H1 (cell line): ENCODE measurements at regions not wholly inside any gene's neighbourhood (a gene's known extent, or its start where the extent isn't known, plus 50 kb on each side); places are given as distances from the start of the nearest gene placed in this dataset.

ENCODE experiments used
- CTCF ChIA-PET: fragments of 300-600 bp; sonication (Branson Sonifier 250); formaldehyde crosslinking; loops from one replicate; lab custom pipeline; 2021; ENCODE audit not compliant: partially characterized antibody; lab: Charles Lee
- POLR2A ChIA-PET: fragments of 300-600 bp; sonication (Branson Sonifier 250); formaldehyde crosslinking; loops from one replicate; lab custom pipeline; 2021; ENCODE audit warnings: inconsistent platforms; ENCODE audit not compliant: partially characterized antibody; lab: Charles Lee
- DNase-seq, 2 experiments: peaks; one replicate each; pipeline versions ENCODE4 v3.0.0 to v3.0.0-alpha.2; 2010 to 2022; ENCODE audit warnings: low spot score in 2 of 2, low read depth in 1 of 2, mixed read lengths in 1 of 2
- FAIRE-seq: peaks from 2 replicates; lab custom pipeline; 2011; peaks lifted over from hg19 to GRCh38; lab: Jason Lieb, UNC
- H2AFZ ChIP-seq: 2 replicates; pipeline ENCODE4 v1.8.1; 2012; ENCODE audit warnings: low read length, inconsistent platforms
- H2AK5ac ChIP-seq: 2 replicates; pipeline ENCODE4 v1.6.1; 2013; ENCODE audit warnings: low read depth, low read length
- H2BK120ac ChIP-seq: replicated peaks from 2 replicates; pipeline ENCODE3; 2013; ENCODE audit warnings: low read depth, low read length, inconsistent platforms
- H2BK12ac ChIP-seq: 2 replicates; pipeline ENCODE4 v1.6.1; 2013; ENCODE audit warnings: low read depth, low read length
- H2BK15ac ChIP-seq: 2 replicates; pipeline ENCODE4 v1.6.1; 2013; ENCODE audit warnings: low read length
- H2BK20ac ChIP-seq: 2 replicates; pipeline ENCODE4 v1.6.1; 2013; ENCODE audit warnings: low read length
- H2BK5ac ChIP-seq: 2 replicates; pipeline ENCODE4 v1.6.1; 2013; ENCODE audit warnings: low read depth, low read length
- H3K14ac ChIP-seq: 2 replicates; pipeline ENCODE4 v1.6.1; 2013; ENCODE audit warnings: inconsistent platforms; ENCODE audit not compliant: insufficient read length
- H3K18ac ChIP-seq: 2 replicates; pipeline ENCODE4 v1.6.1; 2013; ENCODE audit warnings: low read length; ENCODE audit errors: extremely low read depth
- H3K23ac ChIP-seq: 2 replicates; pipeline ENCODE4 v1.6.1; 2013; ENCODE audit warnings: inconsistent platforms; ENCODE audit not compliant: insufficient read length
- H3K23me2 ChIP-seq: 2 replicates; pipeline ENCODE4 v1.6.1; 2013; ENCODE audit warnings: low read depth, low read length
- H3K27ac ChIP-seq: 2 replicates; pipeline ENCODE4 v1.6.1; 2011; ENCODE audit warnings: low read depth, low read length, inconsistent platforms
- H3K27me3 ChIP-seq, 4 experiments: replicated peaks in 1 of 4; 1 replicate in 1 of 4; 2 replicates in 3 of 4; pipeline versions ENCODE4 v1.6.1 to v1.8.1; 2011 to 2013; ENCODE audit warnings: low read length in 3 of 4, mild to moderate bottlenecking in 3 of 4, inconsistent platforms in 2 of 4, mixed read lengths in 2 of 4, moderate library complexity in 1 of 4; ENCODE audit not compliant: control insufficient read depth in 3 of 4, insufficient read depth in 3 of 4; ENCODE audit errors: extremely low read depth in 1 of 4
- H3K36me3 ChIP-seq, 4 experiments: 2 replicates each; pipeline versions ENCODE4 v1.6.1 to v1.8.1; 2011 to 2013; ENCODE audit warnings: mild to moderate bottlenecking in 4 of 4, low read length in 3 of 4, moderate library complexity in 2 of 4, control low read depth in 1 of 4, inconsistent platforms in 1 of 4; ENCODE audit not compliant: insufficient read depth in 4 of 4, control insufficient read depth in 2 of 4
- H3K4ac ChIP-seq: replicated peaks from 2 replicates; pipeline ENCODE3; 2013; ENCODE audit warnings: low read length, low read depth, mixed read lengths, inconsistent platforms; ENCODE audit not compliant: insufficient read length
- H3K4me1 ChIP-seq, 4 experiments: replicated peaks in 1 of 4; 1 replicate in 1 of 4; 2 replicates in 3 of 4; pipeline versions ENCODE4 v1.6.1 to v1.8.1; 2011 to 2013; ENCODE audit warnings: low read length in 3 of 4, inconsistent platforms in 2 of 4, mixed read lengths in 1 of 4; ENCODE audit not compliant: insufficient read depth in 4 of 4, control insufficient read depth in 3 of 4
- H3K4me2 ChIP-seq, 2 experiments: 2 replicates each; pipeline versions ENCODE4 v1.6.1 to v1.8.1; 2011 to 2013; ENCODE audit warnings: low read depth in 2 of 2, low read length in 2 of 2, control low read depth in 1 of 2, inconsistent platforms in 1 of 2, mild to moderate bottlenecking in 1 of 2; ENCODE audit not compliant: insufficient read depth in 1 of 2
- H3K4me3 ChIP-seq, 4 experiments: fragments of 200-600, 300-600 bp in 1 of 4; sonication (generic), shearing (Covaris generic), sonication (Bioruptor Twin) in 1 of 4; 2 replicates each; pipeline versions ENCODE4 v1.5.1 to v1.8.1; 2011 to 2016; ENCODE audit warnings: low read length in 4 of 4, low read depth in 3 of 4, control low read depth in 2 of 4, inconsistent platforms in 2 of 4, mild to moderate bottlenecking in 2 of 4, mixed read lengths in 1 of 4, moderate library complexity in 1 of 4; ENCODE audit not compliant: insufficient read depth in 2 of 4; ENCODE audit errors: extremely low read depth in 1 of 4
- H3K56ac ChIP-seq: replicated peaks from 2 replicates; pipeline ENCODE3; 2013; ENCODE audit warnings: low read depth, mild to moderate bottlenecking, mixed read lengths, low read length, inconsistent platforms; ENCODE audit not compliant: insufficient read length
- H3K79me1 ChIP-seq: 2 replicates; pipeline ENCODE4 v1.6.1; 2013; ENCODE audit warnings: low read depth, low read length, control low read depth
- H3K79me2 ChIP-seq, 2 experiments: 2 replicates each; pipeline versions ENCODE4 v1.6.1 to v1.8.1; 2012 to 2013; ENCODE audit warnings: low read length in 2 of 2, mild to moderate bottlenecking in 2 of 2, inconsistent platforms in 1 of 2; ENCODE audit not compliant: insufficient read depth in 2 of 2, control insufficient read depth in 1 of 2
- H3K9ac ChIP-seq, 4 experiments: replicated peaks in 1 of 4; 1 replicate in 1 of 4; 2 replicates in 3 of 4; pipeline versions ENCODE4 v1.6.1 to v1.8.1; 2011 to 2013; ENCODE audit warnings: low read depth in 3 of 4, low read length in 3 of 4, control low read depth in 2 of 4, mild to moderate bottlenecking in 2 of 4, moderate library complexity in 2 of 4, inconsistent platforms in 1 of 4; ENCODE audit errors: extremely low read depth in 1 of 4
- H3K9me3 ChIP-seq, 2 experiments: 2 replicates each; pipeline versions ENCODE4 v1.6.1 to v1.8.1; 2012 to 2013; ENCODE audit warnings: mild to moderate bottlenecking in 2 of 2, moderate library complexity in 2 of 2, control low read depth in 1 of 2, inconsistent platforms in 1 of 2, low read depth in 1 of 2, low read length in 1 of 2, mixed read lengths in 1 of 2; ENCODE audit not compliant: insufficient read depth in 2 of 2
- H4K20me1 ChIP-seq, 2 experiments: replicated peaks in 1 of 2; 2 replicates each; pipeline versions ENCODE3 to v1.8.1; 2011 to 2013; ENCODE audit warnings: inconsistent platforms in 2 of 2, low read length in 2 of 2, mild to moderate bottlenecking in 1 of 2; ENCODE audit not compliant: insufficient read depth in 2 of 2, control insufficient read depth in 1 of 2
- H4K5ac ChIP-seq: 2 replicates; pipeline ENCODE4 v1.6.1; 2013; ENCODE audit warnings: low read length, low read depth, mixed read lengths, inconsistent platforms; ENCODE audit not compliant: insufficient read length
- H4K8ac ChIP-seq: 2 replicates; pipeline ENCODE4 v1.8.0; 2013; ENCODE audit warnings: mild to moderate bottlenecking, moderate library complexity, low read length, inconsistent platforms; ENCODE audit not compliant: insufficient read depth; ENCODE audit errors: extremely low read depth
- H4K91ac ChIP-seq: replicated peaks from 2 replicates; pipeline ENCODE3; 2013; ENCODE audit warnings: low read length, mixed read lengths, inconsistent platforms; ENCODE audit not compliant: insufficient read length
- GABPA ChIP-seq: IDR thresholded peaks from 2 replicates; pipeline ENCODE4 v1.6.1; 2011; ENCODE audit warnings: mild to moderate bottlenecking, low read length, moderate library complexity, borderline replicate concordance; ENCODE audit not compliant: insufficient read depth
- WGBS, 2 experiments: shearing (Covaris generic) in 1 of 2; methylation state at CpG; one replicate each; pipeline versions ENCODE4 v1.1.6 to v1.1.7; 2013 to 2015; ENCODE audit warnings: low lambda C conversion rate in 2 of 2, mixed read lengths in 2 of 2, inconsistent platforms in 1 of 2, low coverage in 1 of 2, missing lambda C conversion rate in 1 of 2; ENCODE audit not compliant: insufficient replicate concordance in 2 of 2, insufficient coverage in 1 of 2, insufficient read length in 1 of 2; ENCODE audit errors: extremely low coverage in 1 of 2, missing lambda C conversion rate in 1 of 2; 5-methylcytosine and 5-hydroxymethylcytosine counted together

DNA sequence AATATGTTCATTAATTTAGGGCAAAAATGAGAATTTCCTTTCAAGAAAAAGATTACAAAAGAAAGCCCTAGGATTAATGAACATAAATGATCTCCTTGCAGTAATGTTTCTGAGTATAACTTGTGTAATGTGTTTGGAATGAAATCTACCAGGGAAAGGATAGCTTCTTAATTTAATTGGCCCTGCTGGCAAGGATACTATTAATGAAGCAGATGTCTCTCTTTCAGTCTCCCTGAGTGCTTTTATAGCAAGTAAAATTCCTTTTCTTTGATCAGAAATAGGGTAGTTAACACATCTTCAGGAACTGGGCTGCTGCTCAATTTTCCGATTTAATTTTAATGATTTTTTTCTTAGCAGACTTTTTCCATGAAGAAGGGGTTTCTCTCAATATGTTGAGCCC lies 379.4 kb upstream of the PDE3A start:
- Histone ChIP-seq H2BK120ac (no peak overlapping the region), H3K4ac (no peak overlapping the region), H3K4me3 (no peak overlapping the region), H3K4me1 (no peaks in the 10 kb centered on the region), H3K9ac (no peak overlapping the region), H3K4me2 (no peak overlapping the region), H3K9me3 (no peaks in the 10 kb centered on the region), H2BK15ac (no peak overlapping the region), H2BK5ac (no peak overlapping the region), H3K36me3 (no peaks in the 10 kb centered on the region), H3K79me1 (no peaks in the 10 kb centered on the region), H3K14ac (no peak overlapping the region), H4K8ac (no peak overlapping the region), H3K79me2 (no peaks in the 10 kb centered on the region), H2BK12ac (no peak overlapping the region), H4K20me1 (no peaks in the 10 kb centered on the region), H3K27ac (no peak overlapping the region), H3K23me2 (no peaks in the 10 kb centered on the region), H2BK20ac (no peak overlapping the region), H4K91ac (no peak overlapping the region), H2AFZ (no peak overlapping the region), H4K5ac (no peak overlapping the region), H3K56ac (no peak overlapping the region), H2AK5ac (no peak overlapping the region), H3K23ac (no peak overlapping the region), H3K18ac (no peak overlapping the region), H3K27me3 (no peaks in the 10 kb centered on the region)
- DNase-seq (no peak), FAIRE-seq (no peak)
- ChIA-PET CTCF (no interaction called here), POLR2A (no interaction called here)
- 88% methylated on average over 1 of the region's 1 CpG; no CpG with 5 or more reads in 1 of the 2 experiments for WGBS, 2 experiments
- TF ChIP-seq GABPA = no peak
